ENCODE measurements at regions not wholly inside any gene's neighbourhood (a gene's known extent, or its start where the extent isn't known, plus 50 kb on each side); places are given as distances from the start of the nearest gene placed in this dataset.
"Not testable (repeated sequence)": the region's sequence is repeated elsewhere in the genome, so short reads cannot be mapped to it uniquely, and the experiment has no call there.

DNA sequence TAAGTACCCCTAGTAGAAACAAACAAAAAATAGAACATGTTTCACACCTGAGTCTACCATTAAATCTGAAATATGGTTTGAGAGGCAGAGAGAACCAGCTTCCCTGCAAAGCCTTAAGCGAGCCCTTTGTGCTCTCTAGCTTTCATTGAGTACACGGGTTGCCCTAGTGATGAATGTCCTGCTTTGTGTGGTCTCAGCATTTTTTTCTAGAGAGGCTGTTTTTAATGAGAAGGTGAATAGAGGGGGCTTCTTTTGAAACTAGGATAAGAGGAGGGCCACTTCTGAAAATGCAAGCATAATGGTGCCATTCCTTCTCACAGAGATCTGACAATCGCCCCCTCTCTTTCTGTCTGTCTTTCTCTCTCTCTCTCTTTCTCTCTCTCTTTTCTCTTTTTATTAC is 131.3 kb downstream of the MACIR start:
- in situ Hi-C loops (cut with MboI; ENCODE audit: low sequenced_read_pairs) = no loop called here

DNA sequence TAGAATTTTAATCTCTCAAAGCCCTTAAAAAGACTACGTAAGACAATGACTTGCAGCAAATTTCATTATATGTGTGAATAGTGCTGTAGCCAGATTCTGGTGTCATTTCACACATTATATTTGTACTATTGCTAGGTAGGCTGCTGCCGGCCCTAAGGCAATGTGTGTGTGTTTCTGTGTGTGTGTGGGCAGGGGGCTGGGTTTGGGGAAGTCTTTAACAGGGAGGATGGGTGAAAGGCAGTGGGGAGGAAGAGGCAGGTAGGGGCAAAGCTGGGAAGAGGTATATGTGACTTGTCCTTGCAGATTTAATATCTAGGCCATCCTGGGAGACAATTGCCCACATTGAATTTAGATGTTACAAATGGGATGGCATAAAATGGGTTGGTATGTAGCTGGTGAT is 130.8 kb downstream of the MACIR start:
- in situ Hi-C loops (cut with MboI; ENCODE audit: low sequenced_read_pairs) = no loop called here

DNA sequence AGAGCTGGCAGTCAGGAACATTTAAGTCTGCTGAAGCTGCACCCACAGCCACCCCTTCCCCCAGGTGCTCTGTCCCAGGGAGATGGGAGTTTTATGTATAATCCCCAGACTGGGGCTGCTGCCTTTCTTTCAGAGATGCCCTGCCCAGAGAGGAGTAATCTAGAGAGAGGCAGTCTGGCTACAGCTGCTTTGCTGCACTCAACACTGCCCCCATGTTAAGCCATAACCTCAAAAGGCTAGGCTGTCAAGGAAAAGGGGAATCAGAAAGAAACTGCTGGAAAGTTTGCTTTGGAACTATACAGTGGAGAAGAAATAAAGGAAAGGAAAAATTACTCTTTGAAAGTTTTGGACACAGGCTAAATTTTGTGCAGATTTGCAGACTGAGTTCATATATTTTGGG is 127.2 kb downstream of the MACIR start:
- in situ Hi-C loops (cut with MboI; ENCODE audit: low sequenced_read_pairs) = no loop called here

DNA sequence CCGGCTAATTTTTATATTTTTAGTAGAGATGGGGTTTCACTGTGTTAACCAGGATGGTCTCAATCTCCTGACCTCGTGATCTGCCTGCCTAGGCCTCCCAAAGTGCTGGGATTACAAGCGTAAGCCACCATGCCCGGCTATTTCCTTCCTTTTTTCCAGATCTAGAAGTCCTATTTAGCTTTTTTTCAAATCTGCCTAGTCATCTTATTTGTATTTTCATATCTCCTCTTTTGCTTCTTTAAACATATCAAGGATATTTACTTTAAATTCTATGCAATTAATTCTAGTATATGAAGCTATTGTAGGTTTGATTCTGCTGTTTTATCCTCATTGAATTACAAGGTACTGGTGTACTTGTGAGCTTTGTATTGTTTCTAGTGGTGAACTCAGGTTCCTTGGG is 119.1 kb downstream of the MACIR start:
- in situ Hi-C loops (cut with MboI; ENCODE audit: low sequenced_read_pairs) = not testable (repeated sequence)

- in situ Hi-C loops (cut with MboI; ENCODE audit: low sequenced_read_pairs) = no loop called here
These were observed 117.5 kb downstream of the MACIR start for GRCh38 chr5:103375863-103376591.

- in situ Hi-C loops (cut with MboI; ENCODE audit: low sequenced_read_pairs) = no loop called here
These were observed 116.8 kb downstream of the MACIR start for GRCh38 chr5:103375350-103375749.

GRCh38 chr5:103374473-103374963 is 116.0 kb downstream of the MACIR start:
- in situ Hi-C loops (cut with MboI; ENCODE audit: low sequenced_read_pairs) = no loop called here

DNA sequence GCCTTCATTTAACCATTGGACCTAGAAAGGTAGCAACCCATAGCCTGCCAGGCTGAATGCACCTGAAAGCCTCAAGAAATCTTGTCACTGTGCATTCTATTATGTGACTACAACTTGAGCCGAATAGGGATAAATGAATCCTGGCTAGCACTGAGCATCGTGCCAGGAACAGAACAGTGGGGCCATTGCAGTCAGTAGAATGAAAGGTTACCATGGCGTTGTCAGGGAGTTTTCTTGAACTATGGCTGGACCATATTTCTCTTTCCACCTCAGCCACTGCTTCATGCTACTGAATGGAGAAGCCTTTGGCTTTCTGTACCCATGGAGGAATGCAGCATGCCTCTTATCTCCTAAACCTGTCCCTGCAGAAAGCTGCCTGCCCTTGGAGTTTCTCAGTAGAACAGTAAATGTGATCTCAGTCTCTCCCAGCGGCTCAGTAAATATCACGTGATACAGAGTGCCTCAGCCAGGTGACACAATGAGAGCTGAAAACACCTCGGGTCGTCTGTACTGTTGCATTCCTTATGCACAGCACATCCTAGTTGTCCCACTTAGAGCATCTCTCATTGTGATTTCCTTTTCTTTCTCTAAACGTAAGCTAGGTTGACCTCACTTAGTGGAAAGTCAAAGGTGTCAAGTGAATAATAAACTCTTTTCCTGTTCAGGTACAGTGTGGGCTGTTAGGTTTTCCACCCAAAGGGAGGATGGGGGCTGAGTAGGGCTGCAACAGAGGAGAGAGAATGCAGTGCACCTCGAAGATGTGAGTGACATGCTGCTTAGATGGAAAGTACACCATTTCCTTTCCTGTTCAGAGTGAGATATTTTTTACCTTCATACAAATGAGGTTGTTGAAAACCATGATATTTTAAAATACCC is 115.3 kb downstream of the MACIR start:
- in situ Hi-C loops (cut with MboI; ENCODE audit: low sequenced_read_pairs) = no loop called here

DNA sequence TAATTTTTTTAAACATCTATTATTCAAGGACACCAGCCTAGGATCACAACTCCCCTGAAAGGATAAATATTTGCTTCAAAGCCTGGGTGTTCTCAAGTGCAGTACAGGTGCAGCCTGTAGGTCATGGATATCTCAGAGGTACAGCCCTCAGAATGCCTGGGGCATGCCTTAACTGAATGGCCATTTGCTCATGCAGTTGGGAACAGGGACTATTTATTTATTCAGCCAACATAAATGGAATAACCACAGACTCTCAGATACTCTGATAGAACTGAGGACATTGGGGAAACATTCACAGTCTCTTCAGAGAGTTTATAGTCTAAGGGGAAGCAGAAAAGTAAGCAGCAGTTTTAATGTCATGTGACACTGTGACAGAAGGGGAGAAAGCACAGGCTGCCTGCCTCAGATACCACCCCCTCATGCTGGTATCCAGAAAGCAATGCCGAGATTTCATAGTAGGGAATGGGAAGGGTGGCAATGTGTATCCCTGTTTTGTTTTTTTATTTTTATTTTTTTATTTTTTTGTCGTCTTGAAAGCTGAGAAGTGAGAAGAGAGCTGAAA is 112.6 kb downstream of the MACIR start:
- in situ Hi-C loops (cut with MboI; ENCODE audit: low sequenced_read_pairs) = no loop called here

DNA sequence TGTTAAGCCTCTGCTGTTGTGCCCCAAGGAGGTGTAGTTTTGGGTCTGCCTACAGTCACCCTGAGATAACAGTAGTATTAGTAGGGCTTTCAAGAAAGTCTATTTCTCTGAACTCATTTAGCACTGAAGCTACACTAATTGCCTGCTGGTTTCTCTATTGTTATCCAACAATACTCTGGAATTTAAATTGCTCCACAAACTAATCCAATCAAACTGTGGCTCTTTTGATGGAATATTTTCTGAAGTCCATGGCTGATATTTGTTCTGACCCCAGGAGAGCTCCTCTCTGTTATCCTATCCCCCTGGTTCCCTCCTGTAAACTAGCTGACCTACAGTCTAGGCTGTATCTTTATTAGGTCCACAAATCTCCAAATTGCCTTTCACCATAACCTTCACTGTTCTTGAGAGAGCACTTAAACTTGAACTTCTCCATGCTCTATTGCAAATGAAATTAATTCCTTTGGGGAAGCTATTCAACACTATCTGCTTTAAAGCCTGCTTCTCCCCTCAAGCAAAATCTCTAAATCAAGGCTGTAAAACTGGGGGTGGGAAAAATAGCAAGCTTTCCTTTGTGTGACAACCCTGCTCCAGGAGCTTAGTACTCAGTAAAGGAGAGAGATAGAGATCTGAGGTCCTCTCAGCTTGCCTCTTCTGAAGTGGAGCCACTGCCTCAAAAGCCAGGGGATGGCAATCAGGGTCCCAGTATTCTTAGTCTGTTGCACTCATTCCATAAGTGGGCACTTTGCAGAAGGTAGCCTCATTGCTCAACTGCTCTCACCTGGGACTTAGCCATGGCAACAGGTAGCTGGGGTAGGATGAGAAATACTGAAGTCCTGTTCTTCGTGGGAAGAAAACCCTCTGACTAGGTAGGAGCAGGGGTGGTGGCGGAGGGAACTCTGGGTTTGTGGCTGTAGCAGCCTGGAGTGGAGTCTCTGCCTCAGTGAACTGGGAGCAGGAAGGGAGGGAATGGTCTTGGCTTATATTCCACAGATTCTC is 110.9 kb downstream of the MACIR start:
- in situ Hi-C loops (cut with MboI; ENCODE audit: low sequenced_read_pairs) = no loop called here

GRCh38 chr5:103367702-103368101 is 109.1 kb downstream of the MACIR start:
- in situ Hi-C loops (cut with MboI; ENCODE audit: low sequenced_read_pairs) = no loop called here

DNA sequence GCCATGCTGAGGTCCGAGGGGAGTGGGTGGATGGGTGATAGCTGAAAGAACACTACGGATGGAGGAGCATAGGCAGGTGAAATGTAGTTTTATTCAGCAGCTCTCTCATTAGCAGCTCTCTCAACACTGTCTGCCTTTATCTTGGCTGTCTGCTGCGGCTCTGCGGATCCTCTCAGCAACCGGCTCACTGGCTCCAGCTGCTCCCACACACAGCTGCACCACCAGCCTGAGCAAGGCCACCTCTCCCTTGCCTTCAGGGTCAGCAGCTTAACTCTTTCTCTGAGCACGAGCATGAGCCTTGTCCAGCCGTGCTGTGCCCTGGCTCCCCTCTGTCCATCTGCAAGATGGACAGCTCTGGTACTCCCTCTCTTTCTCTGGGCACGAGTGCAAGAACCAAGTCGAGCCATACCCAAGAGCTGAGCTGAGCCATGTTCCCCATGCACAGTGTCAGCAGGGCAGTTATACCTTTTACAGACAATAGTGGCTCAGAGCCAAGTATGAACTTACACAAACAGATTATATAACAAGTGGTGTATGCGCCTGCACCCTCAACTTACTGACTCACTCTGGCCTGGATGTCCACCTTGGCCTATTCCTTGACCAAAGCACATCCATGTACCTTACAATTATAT is 108.5 kb downstream of the MACIR start:
- in situ Hi-C loops (cut with MboI; ENCODE audit: low sequenced_read_pairs) = no loop called here

GRCh38 chr5:103364074-103364473 is 105.5 kb downstream of the MACIR start:
- in situ Hi-C loops (cut with MboI; ENCODE audit: low sequenced_read_pairs) = no loop called here

DNA sequence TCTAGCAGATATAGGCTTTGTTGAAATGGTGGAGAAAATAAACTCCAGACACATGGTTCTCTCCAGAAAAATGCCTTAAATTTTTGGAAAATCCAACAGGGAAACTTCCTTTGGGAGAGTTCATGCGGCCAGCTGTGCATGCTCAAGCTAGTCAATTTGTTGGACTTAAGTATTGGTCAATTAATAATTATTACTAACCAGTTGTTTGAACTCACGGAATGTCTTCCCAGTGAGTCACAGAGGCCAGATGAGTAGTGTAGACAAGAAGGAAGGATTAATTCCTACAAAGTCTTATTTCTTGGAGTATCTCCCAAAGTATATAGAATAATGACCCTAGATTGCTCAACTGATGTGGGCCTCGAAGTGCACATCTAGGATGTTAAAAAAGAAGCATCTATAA is 103.6 kb downstream of the MACIR start:
- in situ Hi-C loops (cut with MboI; ENCODE audit: low sequenced_read_pairs) = no loop called here

DNA sequence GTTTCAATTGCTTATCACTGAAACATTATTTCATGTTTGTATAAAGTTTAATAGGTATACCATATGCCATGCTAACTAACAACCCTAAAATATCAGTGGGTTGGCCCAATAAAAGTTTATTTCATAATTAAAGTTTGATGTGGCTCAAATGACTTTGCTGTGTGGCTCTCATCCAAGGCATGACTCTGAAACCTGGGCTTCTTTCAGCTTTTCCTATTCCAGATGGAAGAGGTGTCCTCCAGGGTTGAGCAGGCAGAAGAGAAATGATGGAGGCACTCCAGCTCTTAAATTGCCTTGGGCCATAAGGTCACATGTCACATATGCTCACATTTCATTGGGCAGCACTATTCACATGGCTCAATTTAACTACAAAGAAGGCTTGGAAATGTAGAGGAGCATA is 101.9 kb downstream of the MACIR start:
- in situ Hi-C loops (cut with MboI; ENCODE audit: low sequenced_read_pairs) = no loop called here

DNA sequence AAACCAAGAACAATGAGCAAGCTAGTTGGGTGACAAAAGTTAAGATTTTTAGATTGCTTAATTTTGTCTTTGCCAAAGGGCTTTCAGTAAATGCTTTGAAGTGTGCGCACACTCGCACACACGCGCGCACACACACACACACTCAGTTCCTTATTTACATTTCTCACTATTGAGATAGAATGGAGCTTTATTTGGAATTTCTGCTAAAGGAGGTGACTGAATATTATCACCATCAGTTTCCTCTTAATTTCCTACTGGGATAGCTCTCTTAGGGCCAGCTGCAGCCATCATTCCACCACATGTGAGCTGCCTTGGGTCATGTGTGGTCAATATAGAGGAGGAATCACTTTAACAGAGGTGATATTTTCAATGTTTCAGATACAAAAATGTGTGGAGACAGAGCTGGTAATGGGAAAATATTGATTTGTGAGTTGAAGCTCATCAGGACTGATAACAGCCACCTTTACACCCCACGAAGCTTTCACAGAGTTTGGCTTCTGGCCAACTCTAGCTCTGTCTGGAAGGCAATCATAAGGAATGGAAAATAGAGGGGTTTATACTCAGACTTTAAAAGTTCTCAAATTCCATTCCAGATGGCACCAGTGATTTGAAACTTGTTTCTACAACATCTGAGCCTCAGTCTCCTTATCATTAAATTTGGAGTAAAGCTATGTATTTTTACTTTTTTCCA is 99.9 kb downstream of the MACIR start:
- in situ Hi-C loops (cut with MboI; ENCODE audit: low sequenced_read_pairs) = no loop called here

DNA sequence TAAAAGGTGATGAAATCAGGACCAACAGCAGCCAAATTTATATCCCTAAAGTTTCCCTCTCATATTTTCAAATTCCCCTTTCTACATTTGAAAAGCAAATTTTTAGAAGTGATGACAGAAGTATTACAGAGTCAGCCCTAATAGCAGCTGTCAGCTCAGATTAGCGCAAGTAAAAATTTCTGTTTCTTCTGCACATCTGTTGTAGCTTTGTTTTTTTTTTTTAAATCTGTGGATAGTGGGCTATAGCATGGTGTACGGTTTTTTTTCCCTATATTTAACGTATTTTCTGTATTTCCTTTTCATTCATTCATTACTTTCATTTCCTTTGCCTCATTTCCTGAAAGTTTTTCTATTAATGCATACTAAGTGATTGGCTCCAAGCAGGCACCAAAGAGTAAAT is 99.1 kb downstream of the MACIR start:
- in situ Hi-C loops (cut with MboI; ENCODE audit: low sequenced_read_pairs) = no loop called here

GRCh38 chr5:103356350-103357091 is 98.0 kb downstream of the MACIR start:
- in situ Hi-C loops (cut with MboI; ENCODE audit: low sequenced_read_pairs) = no loop called here

DNA sequence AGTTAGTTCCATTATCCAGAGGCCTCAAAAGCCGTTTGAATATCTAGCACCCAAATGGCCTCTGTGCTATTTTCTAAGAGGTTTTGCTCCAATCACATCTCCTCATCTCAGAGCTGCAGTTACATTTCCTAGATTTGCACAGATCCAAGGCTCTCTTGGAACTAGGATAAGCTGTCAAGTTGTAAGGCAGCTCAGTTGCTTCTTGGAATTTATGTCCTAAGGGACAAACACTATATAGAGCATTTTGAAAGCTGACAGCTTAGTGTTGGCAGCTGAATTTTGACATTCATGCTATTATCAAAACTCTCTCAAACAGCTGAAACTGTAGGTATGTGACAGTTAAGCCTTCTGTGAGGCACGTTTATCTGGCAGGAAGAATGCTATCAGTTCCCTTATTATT is 97.0 kb downstream of the MACIR start:
- in situ Hi-C loops (cut with MboI; ENCODE audit: low sequenced_read_pairs) = no loop called here
